GM19025 (cell line): ENCODE measurements at regions not wholly inside any gene's neighbourhood (a gene's known extent, or its start where the extent isn't known, plus 50 kb on each side); places are given as distances from the start of the nearest gene placed in this dataset.

ENCODE experiments used
- ATAC-seq: cut with Tn5 transposase; IDR thresholded peaks from one replicate; pipeline ENCODE4 v1.9.1; 2021; ENCODE audit warnings: mild to moderate bottlenecking, low read depth, moderate library complexity; ENCODE audit not compliant: unreplicated experiment

DNA sequence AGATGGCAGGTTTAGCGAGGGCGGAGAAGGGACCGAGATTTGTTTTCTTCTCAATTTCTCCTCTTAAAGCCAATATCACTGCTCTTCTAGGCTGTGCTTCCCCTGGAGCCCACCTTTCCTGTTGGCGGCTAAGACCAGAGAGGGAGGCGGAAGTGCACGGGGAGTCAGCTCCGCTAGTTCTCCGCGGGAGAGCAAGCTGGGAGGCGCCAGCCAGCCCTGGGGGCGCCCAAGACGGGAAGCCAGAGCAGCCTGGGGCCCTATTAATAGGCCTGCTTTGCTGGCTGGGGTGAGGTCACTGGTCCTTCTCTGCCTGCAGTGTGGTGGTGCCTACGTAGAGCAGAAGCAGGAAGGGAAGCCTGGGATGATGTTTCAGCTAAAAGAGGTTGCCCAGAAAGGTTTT, 61.6 kb downstream of the LSM5 start:
- no peak for ATAC-seq

DNA sequence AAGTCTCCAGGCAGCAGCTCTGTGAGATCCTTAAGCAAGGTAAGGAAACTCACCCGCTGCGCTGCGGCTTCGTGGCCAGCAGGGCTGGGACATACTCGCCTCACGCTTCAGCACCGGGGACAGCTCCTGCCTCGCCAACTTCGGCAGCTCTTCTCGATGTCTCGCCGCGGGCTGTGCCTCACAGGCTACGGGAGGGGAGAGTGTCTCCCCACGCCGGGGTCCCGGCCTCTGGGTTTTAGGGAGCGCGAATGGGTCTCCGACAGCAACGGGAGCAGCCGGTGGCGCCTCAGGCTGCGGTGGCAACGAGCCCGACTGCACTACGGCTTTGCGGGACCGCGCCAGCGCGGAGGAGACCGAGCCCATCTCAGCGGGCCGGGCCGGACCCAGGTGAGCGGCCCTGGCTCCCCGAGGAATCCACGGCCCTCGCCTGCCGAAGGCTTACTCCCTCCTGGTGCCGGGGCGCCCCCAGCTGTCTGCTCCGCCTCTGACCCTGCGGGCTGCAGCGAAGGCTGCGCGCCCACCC, 62.4 kb downstream of the LSM5 start:
- ATAC-seq = no peak

DNA sequence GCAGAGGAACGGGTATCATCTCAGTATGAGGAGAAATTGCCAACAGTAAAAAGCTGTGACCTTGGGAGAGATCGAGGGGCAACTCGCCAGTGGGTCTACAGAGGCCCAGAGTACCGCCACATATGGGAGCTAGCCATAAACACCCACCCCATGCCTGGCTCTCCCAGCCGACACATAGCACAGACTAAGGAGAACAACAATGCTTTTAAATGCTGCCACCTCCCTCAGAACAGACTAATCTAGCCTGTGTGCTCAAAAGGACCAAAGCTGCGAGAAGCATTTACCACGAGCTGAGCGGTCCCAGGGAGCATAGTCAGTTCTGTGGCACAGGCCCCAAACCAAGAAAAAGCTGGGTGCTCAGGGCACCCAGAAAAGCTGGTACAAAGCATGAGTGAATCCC, 73.3 kb downstream of the LSM5 start:
- ATAC-seq = no peak

DNA sequence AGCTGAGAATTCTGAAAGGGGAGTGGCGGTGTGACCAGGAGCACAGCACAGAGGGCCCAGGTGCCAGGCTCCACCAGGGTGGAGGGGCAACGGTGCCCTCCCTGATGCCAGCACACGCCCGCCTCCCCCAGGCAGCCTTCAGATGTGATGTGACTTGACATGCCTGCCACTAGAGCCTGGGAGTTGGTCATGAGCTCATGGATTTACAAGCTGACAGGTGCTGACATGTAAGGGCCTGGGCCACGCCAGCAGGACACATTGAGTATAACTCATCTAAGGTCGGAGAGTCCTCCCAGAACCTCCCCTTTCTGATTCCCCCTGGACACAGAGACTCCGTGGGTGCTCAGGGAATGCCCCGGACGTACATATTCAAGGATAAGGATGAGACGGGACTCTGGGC, 74.2 kb downstream of the LSM5 start:
- ATAC-seq = no peak

DNA sequence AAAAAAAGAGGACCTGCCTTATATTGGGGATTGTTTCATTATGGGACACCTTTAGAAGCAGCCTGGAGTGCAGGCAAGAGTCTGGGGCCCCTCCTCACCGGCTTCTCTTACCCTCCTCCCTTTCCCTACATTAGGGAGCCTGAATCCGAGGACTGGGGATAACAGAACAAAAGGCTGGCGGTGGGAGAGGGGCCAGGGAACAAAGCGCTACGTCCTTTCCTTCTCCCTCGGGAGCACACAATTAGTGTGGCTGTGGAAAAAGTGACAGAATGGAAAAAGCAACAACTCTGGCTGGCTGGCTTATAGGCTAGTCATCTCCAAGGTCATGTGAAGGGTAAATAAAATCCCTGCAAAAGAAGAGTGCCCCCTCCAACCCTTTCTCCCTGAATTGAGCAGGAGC, 74.7 kb downstream of the LSM5 start:
- no peak for ATAC-seq

DNA sequence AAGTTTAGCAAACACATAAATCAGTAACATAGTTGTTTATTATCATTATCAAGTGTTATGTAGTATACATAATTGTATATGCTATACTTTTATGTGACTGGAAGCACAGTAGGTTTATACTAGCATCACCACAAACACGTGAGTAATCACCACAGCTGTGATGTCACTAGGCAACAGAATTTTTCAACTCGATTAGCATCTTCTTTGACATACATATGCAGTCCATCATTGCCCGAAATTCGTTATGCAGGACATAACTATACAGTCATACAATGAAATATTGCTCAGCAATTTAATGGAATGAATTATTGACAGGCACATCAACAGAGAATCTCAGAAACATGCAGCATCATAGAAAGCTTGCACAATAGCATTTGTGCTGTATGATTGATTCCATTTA, 77.7 kb downstream of the LSM5 start:
- ATAC-seq = no peak

DNA sequence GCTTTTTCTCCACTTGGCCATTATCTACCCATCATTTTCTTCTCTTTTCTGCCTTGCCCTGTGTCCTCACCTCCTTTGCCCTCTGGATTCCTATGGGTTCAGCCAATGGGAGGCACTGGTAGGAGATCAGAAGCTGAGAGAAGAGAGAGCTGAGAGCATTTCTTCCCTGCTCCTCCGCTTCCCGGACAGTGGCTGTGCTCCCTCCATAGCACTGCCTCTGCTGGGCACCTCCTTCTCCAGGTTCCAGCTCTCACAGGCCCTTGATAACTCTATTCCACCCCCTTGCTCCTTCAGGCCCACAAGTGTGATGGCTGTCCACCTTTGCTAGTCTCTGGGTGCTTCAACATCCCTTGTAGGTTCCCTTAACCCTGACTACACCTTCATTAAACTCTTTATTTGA, 79.6 kb downstream of the LSM5 start:
- no peak for ATAC-seq

DNA sequence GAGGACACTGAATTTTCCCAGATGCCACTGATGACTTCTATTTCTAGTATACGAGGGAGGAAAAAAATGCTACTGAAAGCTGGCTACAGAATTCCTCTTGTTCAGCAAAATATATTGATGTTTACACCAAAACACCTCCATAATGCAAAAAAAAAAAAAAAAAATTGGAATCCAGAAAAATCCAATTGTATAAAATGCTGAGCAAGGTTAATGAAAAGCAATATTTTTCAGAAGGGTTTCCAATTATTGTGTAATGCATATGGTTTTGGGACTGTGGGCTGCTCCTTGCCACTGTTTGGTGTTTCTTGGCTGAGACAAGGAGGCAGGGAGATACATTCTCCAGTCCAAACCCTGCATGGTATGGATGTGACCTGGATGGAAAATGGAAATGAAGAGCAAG, 83.8 kb downstream of the LSM5 start:
- no peak for ATAC-seq

DNA sequence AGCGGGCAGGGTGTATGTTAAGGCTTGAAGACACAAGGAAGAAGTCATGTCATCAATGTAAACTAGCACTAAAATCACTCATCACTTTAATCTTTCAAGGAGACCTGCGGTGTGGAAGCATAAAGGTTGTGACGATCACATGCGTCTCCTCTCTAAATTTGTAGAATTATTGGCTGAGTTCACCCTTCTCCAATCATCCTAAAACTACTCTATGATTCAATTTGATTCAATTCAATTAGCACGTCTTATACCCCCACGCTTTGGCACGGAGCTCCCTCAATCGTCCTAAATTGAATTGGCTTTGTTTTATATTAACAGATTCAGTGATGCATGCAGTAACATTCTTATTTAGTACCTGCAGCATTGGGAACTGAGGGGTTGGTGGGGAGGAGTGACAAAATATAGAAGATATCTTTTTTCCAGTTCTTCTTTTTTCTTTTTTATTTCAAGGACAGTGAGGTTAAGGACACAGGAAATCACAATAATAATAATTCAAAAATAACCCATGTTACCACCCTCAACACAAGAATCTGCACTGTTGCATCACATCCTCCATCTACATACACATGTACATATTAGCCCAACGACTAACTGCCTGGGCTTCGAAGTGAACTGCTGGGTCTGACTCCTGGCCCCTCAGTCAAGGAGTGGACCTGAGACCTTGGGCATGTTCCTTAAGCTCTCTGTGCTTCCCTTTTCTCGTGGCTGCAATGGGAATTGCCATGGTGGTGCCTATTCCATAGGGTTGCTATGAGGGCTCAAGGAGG, 86.5 kb downstream of the LSM5 start:
- no peak for ATAC-seq

DNA sequence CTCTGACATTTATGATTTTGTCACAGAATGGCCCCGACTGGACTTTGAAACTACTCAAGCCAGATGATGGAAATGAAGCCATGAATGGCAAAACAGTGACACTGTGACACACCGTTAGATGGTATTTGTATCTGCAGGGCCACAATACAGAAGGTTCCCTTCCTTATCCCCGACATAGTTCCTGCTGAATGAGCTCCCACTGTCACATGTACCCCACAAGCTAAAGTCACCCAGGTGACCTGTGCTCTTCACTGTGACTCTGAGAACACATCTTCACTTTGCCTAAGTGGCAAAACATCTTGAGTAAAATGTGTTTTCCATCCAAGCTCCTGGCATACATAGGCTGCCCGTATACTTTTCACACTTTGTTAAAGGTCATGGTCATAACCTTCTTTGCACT, 89.5 kb downstream of the LSM5 start:
- ATAC-seq = no peak

DNA sequence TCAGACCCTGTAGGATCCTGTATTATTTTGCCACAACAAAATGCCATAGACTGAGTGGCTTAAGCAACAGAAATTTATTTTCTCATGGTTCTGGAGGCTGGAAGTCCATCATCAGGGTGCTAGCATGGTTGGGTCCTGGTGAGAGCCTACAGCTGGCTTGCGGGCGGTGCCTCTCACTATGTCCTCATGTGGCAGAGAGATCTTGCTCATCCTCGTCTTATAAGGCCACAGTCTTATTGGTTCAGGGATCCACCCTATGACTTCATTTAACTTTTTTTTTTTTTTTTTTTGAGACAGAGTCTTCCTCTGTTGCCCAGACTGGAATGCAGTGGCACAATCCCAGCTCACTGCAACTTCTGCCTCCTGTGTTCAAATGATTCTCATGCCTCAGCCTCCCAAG, 90.9 kb downstream of the LSM5 start:
- ATAC-seq = no peak

DNA sequence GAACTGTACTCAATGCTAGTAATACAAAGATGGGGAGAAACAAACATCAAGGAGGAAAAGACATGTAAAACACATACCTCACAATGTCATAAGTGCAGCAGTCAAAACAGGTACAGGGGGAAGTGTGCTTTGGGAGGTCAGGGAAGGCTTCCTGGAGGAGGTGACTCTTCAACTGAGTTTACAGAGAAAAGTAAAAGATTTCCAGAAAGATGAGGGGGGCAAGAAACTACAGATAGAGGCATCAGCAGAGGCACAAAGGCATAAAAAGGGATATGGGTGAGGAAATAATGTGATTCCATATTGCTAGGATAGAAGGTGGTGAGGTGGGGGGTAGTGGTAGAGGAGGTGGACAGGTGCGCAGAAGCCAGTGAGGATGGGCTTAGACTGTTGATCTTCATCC, 95.0 kb downstream of the LSM5 start:
- ATAC-seq = no peak

DNA sequence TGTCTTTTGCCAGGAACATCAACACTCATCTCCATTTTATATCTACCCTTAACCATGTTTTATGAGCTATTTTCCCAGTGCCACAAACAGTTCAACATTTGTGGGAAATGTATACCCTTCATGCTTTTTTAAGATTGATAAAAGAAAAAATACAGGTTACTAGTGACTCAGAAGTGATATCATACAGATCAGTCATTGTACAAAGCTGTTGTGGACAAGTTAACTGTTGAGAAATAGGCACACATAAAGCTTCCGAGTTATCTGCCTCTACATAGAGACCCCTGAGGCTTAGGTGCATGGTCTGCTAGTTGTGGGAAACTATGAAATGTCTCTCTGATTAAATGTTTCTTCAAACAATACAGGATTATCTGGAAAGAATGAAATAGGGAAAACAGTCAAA, 96.3 kb downstream of the LSM5 start:
- ATAC-seq = no peak

DNA sequence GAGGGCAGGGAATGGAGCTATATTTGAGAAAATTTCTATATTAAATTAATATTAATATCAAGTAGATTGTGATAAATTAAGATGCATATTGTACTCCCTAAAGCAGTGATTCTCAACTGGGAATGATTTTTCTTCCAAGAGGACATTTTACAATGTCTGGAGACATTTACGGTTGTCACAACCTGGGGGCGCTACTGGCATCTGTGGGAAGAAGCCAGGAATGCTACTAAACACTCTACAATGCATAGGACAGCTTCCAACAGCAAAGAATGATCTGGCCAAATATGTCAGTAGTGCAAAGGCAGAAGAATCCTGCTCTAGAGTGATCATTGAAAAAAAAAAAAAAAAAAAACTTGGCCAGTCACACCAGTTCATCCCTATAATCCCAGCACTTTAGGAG, 100.0 kb downstream of the LSM5 start:
- ATAC-seq = no peak

DNA sequence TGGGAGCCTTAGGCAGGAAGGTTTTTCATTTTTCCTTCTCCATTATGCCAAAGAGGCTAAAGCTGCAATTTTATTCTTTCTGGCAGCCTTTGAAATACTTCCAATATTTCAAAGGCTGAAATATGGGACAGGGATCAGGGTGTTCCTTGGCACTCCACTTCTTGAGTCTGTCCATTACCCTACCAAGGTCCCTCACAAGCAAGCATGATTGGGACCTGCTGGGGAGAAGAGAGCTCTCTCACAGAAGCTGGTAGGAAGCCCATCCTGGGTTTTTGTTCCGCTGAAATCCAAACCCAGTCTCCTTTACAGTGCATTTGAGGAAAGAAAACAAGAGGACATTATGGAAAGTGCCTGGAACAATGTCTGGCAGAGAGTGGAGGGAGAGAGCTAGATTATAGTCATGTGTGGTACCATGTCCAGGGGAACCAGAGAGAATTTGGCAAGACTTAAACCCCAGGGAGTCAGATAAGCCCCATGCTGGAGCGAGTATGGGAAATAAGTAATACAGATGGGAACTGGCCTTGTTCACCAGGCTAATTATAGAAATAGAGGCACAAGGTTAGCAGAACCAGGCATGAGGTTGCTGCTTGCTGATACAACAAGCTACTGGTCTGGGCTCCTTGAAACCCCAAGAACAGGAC, 104.7 kb downstream of the LSM5 start:
- no peak for ATAC-seq

DNA sequence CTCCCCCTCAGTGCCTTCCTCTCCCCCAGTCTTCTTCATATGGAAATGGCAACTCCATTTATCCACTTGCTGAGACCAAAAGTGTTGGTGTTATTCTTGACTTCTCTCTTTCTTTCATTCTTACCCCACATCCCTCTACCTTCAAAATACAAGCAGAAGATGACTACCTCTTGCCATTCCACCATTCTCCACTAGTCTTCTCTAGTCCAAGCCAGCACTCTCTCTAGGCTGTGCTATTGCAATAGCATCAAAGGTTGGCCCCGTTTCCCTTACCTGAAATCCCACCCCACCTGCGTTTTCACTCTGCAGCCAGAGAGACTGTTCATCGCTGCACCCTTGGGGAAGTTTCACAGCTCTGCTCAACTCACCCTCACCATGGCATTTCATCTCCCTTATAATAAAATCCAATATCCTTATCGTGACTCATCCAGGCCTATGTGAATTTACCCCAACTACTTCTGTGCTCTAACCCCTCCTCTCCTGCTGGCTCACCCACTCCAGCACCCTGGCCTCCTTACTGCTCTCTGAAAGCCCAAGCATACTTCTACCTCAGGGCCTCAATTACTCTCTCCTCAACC, 109.1 kb downstream of the LSM5 start:
- ATAC-seq = no peak

DNA sequence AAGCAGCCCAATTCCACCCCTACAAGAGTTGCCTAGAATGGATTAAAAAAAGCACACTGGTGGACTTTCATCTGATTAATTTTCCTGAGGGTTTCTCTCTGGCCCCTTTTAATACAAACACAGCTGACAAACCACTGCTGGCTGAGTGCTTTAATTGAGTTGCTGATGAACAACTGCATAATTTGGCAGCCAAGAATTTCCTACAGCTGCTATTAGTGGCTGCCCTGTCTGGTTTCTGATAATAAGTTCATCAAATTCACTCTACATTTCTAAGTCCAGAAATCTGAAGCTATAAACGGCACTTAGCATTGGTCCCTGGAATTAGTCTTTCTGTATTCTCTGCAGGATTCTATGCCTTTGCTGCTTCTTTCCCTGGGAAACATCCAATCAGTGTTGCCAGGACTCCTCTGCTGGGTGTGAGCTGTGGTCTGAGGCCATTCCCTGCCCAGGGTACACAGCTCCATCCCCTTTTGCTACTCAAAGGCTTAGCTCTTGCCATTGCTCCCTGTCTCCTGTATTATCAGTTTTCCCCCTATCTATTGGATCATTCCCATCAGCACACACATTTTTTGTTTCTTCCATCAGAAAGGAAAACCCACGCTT, 110.6 kb downstream of the LSM5 start:
- ATAC-seq = no peak

DNA sequence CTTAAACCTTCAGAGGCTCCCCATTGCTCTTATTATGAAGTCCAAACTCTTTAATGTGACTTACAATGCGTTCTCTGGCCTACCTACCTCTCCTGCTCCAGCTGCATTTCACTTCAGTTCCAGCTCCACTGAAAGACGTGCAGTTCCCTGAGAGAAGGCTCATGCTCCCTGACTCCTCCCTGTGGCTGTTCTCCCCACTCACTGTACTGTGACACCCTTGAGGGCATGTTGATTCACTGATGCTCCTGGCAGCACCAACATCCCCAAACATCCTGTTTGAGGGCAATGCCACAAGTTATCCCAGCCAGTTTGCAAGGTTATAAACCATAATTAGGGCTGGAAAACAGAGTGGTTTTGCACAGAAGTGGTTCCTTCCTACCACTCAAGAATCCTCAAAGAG, 111.2 kb downstream of the LSM5 start:
- no peak for ATAC-seq

DNA sequence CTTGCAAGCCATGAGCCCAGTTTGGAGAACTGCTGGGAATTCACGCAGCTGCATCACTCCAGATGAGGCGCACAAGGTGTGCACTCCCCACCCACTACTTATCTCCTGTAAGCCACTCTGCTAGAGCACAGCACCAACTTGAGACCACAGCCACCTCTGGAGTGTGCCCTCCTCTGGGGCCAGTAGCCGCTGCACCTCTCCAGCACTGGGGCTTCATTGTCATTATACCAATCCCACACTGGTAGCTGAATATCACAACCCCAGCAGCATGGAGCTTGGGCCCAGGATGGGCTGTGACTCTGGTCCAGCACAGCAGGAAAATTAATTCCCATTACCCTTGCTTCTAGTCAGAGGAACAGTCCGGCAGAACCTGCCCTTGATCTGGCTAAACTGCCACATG, 125.6 kb downstream of the LSM5 start:
- no peak for ATAC-seq

DNA sequence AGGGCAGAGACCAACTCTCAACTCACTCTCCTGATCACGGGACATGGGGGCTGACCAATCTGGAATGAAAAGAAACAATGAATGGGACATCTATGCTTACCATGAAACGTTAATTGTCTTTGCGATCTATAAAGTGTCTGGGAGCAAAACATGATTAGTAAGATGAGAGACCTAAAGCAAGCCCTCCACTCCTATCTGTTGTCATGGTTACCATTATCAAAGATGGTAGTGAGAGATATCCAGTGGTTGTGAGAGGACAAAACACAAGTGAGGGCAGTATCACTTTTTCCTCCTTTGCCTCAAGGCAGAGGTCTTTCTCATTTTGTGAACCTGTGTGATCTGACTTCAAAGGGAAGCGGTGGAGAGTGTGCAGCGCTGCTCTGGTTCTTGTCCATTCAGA, 130.1 kb downstream of the LSM5 start:
- ATAC-seq = no peak

DNA sequence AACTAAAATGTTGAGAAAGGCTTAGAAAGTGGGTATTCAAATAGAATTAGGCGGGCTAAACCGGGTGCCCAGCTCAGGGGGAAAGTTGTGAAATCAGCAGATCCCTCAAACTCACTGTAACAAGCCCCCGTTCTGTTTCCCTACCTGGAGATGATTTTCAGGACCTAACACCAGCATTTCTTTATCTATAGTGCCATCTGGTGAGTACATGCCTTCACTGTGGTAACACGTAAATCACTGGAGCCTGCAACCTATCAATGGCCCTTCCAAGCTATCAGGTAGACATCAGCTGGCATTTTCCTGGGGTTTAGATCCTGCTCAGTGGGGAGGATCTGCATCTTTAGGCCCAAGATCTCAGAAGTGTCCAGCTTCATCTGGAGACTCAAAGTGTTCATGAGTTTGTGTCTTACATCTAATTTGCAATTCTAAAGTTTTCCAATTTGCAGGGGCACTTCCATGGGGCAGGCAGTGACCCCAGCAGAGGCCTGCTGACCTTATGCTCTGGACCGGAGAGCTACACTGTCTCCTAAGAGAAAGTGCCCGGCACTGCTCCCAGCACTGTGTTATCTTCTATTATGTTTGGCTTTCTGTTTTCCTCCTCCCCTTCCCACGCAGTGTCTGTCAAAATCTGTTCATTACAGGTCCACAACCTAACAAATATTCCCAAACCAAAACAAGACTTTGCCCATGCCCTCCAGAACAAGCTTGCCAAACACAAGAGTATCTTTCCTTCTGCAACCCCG, 132.5 kb downstream of the LSM5 start:
- ATAC-seq = no peak
